ENCODE measurements at regions not wholly inside any gene's neighbourhood (a gene's known extent, or its start where the extent isn't known, plus 50 kb on each side); places are given as distances from the start of the nearest gene placed in this dataset.

- TF ChIP-seq POLR2AphosphoS5 (IDR thresholded peaks at IDR 0.05; ENCODE audit: low read depth, low read length) (no peak), TCF12 (IDR thresholded peaks at IDR 0.05) (no peak), TAF1 (IDR thresholded peaks at IDR 0.05; ENCODE audit: borderline replicate concordance, low read depth, low read length) (no peak)
- TF ChIP-seq, protein P1, sequence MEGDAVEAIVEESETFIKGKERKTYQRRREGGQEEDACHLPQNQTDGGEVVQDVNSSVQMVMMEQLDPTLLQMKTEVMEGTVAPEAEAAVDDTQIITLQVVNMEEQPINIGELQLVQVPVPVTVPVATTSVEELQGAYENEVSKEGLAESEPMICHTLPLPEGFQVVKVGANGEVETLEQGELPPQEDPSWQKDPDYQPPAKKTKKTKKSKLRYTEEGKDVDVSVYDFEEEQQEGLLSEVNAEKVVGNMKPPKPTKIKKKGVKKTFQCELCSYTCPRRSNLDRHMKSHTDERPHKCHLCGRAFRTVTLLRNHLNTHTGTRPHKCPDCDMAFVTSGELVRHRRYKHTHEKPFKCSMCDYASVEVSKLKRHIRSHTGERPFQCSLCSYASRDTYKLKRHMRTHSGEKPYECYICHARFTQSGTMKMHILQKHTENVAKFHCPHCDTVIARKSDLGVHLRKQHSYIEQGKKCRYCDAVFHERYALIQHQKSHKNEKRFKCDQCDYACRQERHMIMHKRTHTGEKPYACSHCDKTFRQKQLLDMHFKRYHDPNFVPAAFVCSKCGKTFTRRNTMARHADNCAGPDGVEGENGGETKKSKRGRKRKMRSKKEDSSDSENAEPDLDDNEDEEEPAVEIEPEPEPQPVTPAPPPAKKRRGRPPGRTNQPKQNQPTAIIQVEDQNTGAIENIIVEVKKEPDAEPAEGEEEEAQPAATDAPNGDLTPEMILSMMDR (IDR thresholded peaks at IDR 0.05) = no peak
Observed at GRCh38 chr6:79396625-79397024, 140.6 kb downstream of the LCA5 start.

Measured in SK-N-SH (cell line).